Activated naive CD8-positive, alpha-beta T cell treated with anti-CD3 and anti-CD28 coated beads, Interleukin-2, amount 10 ng/mL, durations not matched to agents 7 days and 5 days (primary cell): ENCODE measurements at regions not wholly inside any gene's neighbourhood (a gene's known extent, or its start where the extent isn't known, plus 50 kb on each side); places are given as distances from the start of the nearest gene placed in this dataset.

Experiments used
- ATAC-seq: fragments of 150-1000 bp; cut with Tn5 transposase; one replicate; pipeline ENCODE4 v1.10.0; 2021; ENCODE audit warnings: low read depth, moderate library complexity
- POLR2A ChIA-PET: fragments of 350-600 bp; sonication (Branson Sonifier 250); formaldehyde crosslinking; loops from one replicate; lab custom pipeline; 2021; ENCODE audit warnings: antibody characterized with exemption; lab: Charles Lee
- DNase-seq: peaks from one replicate; pipeline ENCODE4 v3.0.0; 2021
- H3K27ac Mint-ChIP-seq: one replicate; pipeline ENCODE4 v1.8.0; 2022; ENCODE audit warnings: mild to moderate bottlenecking, mixed read lengths
- H3K27me3 Mint-ChIP-seq: one replicate; pipeline ENCODE4 v1.8.0; 2022; ENCODE audit warnings: mild to moderate bottlenecking, moderate library complexity, mixed read lengths
- H3K36me3 Mint-ChIP-seq: one replicate; pipeline ENCODE4 v1.8.0; 2021; ENCODE audit warnings: mild to moderate bottlenecking, mixed read lengths
- H3K4me1 Mint-ChIP-seq: one replicate; pipeline ENCODE4 v1.8.0; 2021; ENCODE audit warnings: mixed read lengths
- H3K4me3 Mint-ChIP-seq: one replicate; pipeline ENCODE4 v1.8.0; 2022; ENCODE audit warnings: mild to moderate bottlenecking, moderate library complexity, mixed read lengths
- H3K9me3 Mint-ChIP-seq: one replicate; pipeline ENCODE4 v1.8.0; 2021; ENCODE audit warnings: mixed read lengths

DNA sequence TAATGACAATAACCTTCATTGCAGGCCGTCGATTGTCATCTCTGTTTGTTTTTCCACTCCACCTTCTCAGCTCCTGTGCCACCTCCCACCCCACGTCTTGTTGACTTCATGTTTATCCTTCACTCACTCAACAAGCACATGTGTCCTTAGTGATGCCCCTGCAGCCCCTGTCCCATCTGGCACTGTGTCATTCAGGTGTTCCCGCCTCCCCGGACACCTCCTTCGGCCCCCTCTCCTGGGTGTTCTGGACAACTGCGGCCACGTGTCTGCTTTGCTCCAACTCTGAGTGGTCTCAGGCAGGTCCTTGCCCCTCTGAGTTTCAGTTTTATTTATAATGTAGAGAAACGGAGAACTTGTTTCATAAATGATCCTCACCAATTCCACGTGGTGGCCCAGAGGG is 91.0 kb upstream of the COL5A1 start:
- no peak for ATAC-seq
- H3K4me1 Mint-ChIP-seq, result no peaks in the 10 kb centered on the region
- peaks cover 4% of the 10 kb centered on the region for H3K27me3 Mint-ChIP-seq
- no peaks in the 10 kb centered on the region for H3K9me3 Mint-ChIP-seq
- POLR2A ChIA-PET, result no interaction called here
- DNase-seq, result no peak
- H3K4me3 Mint-ChIP-seq, result no peak overlapping the region
- H3K36me3 Mint-ChIP-seq, result no peaks in the 10 kb centered on the region
- no peak overlapping the region for H3K27ac Mint-ChIP-seq

DNA sequence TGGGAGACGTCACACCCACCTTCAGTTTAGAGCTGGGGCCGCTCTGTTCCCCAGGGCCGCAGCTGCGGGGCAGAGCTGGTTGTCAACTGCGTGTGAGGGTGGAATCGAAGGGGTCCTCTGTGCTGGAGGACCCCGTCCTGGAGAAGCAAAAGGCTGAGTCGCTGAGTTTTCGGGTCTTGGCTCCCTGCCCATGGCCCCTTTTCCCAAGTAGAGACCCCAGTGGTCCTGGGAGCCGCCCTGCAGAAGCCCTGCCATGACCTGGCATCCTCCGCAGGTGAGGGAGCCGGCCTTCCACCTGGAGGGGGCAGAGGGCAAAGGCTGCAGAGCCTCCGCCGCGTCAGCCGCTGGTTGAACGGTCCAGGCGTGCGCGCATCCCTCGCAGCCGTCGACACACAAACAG is 90.4 kb upstream of the COL5A1 start:
- ATAC-seq, result no peak
- no peaks in the 10 kb centered on the region for H3K36me3 Mint-ChIP-seq
- POLR2A ChIA-PET, result no interaction called here
- H3K27me3 Mint-ChIP-seq, result peaks cover 4% of the 10 kb centered on the region
- no peaks in the 10 kb centered on the region for H3K4me1 Mint-ChIP-seq
- no peak overlapping the region for H3K27ac Mint-ChIP-seq
- H3K9me3 Mint-ChIP-seq, result no peaks in the 10 kb centered on the region
- DNase-seq, result no peak
- no peak overlapping the region for H3K4me3 Mint-ChIP-seq

DNA sequence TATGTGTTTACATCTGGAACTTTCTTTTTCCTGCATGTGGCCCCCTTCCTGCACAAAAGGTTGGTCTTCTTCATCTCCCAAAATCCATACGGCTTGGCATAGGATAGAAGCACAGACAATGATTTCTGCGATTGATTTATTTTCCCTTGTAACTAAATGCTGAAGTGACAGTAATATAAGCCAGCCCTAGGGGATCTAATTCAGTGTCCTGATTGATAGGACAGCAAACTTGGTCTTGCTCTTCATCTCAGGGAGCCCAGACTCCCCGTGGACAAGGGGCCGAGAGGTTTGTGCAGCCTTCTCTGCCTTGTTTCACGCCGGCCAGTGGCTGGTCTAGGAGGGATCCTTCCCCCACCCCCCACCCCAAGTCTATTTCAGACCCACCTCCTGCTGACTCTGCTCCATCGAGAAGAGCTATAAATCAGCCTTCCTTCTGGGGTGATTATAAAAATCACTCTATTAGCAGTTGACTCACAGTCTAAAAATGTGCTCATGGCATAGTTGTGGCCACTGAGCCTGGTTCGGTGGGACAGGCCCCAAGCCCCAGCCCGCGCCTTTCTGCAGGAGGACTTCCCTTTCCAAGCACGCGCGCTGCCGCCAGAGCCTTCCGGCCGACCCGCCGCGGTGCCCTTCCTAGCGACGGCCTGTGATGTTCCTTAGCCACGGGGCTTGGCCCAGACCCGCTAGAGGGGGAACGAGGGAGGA is 89.8 kb upstream of the COL5A1 start:
- Mint-ChIP-seq H3K4me1 (no peaks in the 10 kb centered on the region), H3K36me3 (no peaks in the 10 kb centered on the region), H3K27ac (no peak overlapping the region), H3K27me3 (peaks cover 4% of the 10 kb centered on the region), H3K9me3 (no peaks in the 10 kb centered on the region), H3K4me3 (no peak overlapping the region)
- no peak for ATAC-seq
- DNase-seq, result no peak
- POLR2A ChIA-PET, result no interaction called here

DNA sequence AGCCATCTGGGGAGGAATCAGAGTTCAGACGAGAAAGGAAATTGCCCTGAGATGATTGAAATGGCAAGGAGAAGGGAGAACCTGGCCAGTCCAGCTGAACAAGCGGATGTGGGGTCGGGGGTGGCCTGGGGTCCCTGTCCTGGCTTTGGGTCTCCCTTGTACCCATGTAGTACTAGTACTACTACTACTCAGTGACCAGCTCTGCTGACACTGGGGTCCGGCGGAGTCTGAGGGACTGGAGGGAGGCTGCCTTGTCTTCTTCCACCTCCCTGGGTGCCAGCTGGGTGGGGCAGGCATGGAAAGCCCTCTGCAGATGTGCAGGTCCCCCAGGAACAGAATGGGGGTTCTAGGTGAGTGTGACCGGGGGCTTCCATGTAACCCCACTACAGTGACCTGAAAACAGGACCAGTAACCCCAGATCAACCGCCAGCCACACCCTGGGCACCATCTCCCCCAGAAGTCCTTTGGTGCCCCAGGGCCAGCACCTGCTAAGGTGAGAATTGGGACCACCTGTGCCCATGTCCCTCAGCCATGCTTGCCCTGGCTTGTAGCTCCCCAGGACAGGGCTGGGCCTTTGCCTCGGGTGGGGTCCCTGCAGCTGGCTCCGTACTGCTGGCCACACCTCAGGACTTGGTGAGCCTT is 89.1 kb upstream of the COL5A1 start:
- Mint-ChIP-seq H3K9me3 (no peaks in the 10 kb centered on the region), H3K27ac (no peak overlapping the region), H3K4me1 (no peaks in the 10 kb centered on the region), H3K4me3 (no peak overlapping the region), H3K36me3 (no peaks in the 10 kb centered on the region), H3K27me3 (peaks cover 4% of the 10 kb centered on the region)
- DNase-seq (no peak), ATAC-seq (no peak)
- POLR2A ChIA-PET, result no interaction called here

DNA sequence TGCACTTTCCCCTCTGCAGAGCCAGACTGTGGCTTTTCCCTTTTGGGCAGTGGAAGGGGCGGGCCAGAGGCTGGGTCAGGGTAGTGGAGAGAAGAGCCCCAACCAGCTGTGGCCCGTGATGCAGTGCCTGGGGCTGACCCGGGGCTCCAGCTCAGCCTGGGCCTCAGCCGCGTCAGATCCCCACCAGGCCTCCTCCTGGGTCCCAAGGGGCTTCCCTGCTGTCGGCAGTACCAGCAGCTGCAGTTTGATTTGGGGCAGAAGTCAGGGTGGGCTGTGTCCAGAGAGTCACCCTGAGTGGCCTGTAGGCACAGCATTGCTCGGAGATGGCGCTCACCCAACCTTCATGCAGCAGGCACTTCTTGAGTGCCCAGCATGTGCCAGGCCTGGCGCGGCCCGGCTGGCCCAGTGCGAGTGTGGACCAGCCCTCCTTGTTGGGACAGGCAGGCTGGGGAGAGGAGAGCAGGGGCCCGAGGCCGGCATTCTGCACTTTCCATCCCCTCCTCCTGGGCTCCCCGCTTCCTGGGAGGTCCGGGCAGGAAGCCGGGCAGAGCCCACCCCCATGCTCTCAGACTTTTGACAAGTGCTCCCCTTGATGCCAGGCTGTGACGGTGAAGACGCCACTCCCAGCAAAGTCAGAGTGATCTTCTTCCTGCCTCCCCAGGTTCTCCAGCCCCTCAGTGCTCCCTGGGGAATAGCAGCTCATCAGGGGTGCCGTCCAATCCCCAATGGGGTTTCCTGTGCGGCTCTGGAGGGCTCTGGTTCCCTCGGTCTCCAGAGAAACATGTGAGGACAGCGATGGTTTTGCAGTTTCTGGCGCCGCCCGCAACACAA is 88.3 kb upstream of the COL5A1 start:
- Mint-ChIP-seq H3K27ac (no peak overlapping the region), H3K27me3 (peaks cover 4% of the 10 kb centered on the region), H3K9me3 (no peaks in the 10 kb centered on the region), H3K4me1 (no peaks in the 10 kb centered on the region), H3K4me3 (no peak overlapping the region), H3K36me3 (no peaks in the 10 kb centered on the region)
- no peak for DNase-seq
- no peak for ATAC-seq
- POLR2A ChIA-PET, result no interaction called here

DNA sequence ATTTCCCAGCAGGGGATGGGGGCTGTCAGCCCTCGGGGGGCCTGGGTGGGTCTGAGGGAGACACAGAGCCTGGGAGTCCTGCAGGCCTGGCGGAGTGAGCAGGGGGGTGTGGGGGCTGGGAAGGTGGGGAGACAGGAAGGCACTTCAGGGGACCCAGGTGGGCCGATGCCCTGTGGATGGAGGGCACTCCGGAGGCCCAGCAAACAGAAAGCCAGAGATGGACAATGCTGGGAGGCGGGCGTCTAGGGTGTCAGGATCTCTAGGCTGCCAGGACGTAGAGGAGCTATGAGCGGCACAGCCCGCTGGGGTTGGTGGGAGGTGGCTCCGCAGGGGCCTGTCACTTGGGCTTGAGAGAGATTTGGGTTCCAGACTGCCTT is 87.6 kb upstream of the COL5A1 start:
- no peak for ATAC-seq
- Mint-ChIP-seq H3K4me1 (peaks cover 4% of the 10 kb centered on the region), H3K4me3 (no peak overlapping the region)

DNA sequence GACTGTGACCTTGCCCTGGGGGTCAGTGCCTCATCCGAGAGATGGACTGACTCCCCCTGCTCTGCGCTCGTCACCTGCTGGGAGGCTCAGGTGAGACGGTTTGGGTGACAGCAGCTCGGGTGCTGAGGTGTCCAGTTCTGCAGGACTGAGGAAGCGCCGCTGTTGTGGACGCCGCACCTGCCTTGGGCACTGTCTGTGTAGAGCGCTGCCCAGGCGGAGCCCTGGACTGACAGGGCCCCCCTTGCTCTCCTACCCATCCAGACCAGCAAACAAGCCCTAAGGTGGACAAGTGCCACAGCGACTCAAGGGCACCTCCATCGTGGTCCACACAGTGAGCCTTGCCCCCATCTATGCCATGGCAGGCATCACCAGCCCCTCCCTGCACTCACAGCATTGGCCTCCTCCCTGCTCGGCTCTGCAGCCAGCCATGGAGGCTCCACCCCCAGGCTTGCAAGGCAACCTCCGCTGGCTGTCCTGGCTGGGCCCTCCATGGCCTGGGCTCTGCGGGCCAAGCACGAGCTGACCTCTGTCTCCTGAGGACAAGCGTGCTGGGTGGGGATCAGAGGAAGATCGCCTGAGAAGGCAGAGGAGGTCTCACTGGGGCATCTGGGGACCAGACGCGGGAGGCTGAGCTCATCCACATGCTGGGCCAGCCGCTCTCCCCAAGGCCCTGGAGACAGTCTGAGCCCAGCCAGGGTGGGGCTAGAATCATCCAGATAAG is 87.1 kb upstream of the COL5A1 start:
- Mint-ChIP-seq H3K36me3 (no peaks in the 10 kb centered on the region), H3K9me3 (no peaks in the 10 kb centered on the region), H3K4me1 (peaks cover 6% of the 10 kb centered on the region), H3K4me3 (no peak overlapping the region), H3K27me3 (peaks cover 5% of the 10 kb centered on the region), H3K27ac (no peak overlapping the region)
- DNase-seq, result no peak
- POLR2A ChIA-PET, result no interaction called here
- ATAC-seq, result no peak

More for the DNA sequence above, 87.6 kb upstream of the COL5A1 start:
- POLR2A ChIA-PET, result no interaction called here
- DNase-seq, result no peak
- Mint-ChIP-seq H3K36me3 (no peaks in the 10 kb centered on the region), H3K9me3 (no peaks in the 10 kb centered on the region), H3K27ac (no peak overlapping the region), H3K27me3 (peaks cover 5% of the 10 kb centered on the region)

DNA sequence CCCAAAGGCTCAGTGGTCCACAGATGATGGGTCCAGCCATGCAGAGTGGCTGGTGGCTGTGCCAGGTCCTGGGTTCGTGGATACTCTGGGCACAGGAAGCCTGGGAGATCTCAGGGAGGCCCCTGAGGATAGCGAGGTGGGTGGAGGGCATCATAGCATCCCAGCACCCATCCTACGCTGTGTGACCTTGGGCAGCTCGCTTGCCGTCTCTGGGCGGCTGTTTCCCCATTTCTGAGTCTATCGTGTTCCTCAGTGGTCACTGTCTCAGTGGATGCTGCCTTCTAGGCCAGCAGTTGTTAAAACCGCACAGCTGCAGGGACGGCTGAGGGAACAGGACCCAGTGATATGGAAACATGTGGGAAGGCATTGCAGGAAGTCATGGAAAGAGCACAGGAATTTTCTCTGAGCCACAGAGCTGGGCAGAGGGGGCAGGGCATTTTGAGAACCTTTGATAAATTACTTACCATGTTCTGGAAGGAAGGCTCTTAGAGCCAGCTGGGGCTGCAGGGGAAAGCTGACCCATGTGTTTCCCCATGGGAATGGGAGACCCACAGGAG is 86.4 kb upstream of the COL5A1 start:
- no peaks in the 10 kb centered on the region for H3K36me3 Mint-ChIP-seq
- ATAC-seq (no peak), DNase-seq (no peak)
- no peaks in the 10 kb centered on the region for H3K9me3 Mint-ChIP-seq
- H3K4me3 Mint-ChIP-seq, result no peak overlapping the region
- no peak overlapping the region for H3K27ac Mint-ChIP-seq
- peaks cover 6% of the 10 kb centered on the region for H3K4me1 Mint-ChIP-seq
- H3K27me3 Mint-ChIP-seq, result peaks cover 5% of the 10 kb centered on the region
- POLR2A ChIA-PET, result no interaction called here

DNA sequence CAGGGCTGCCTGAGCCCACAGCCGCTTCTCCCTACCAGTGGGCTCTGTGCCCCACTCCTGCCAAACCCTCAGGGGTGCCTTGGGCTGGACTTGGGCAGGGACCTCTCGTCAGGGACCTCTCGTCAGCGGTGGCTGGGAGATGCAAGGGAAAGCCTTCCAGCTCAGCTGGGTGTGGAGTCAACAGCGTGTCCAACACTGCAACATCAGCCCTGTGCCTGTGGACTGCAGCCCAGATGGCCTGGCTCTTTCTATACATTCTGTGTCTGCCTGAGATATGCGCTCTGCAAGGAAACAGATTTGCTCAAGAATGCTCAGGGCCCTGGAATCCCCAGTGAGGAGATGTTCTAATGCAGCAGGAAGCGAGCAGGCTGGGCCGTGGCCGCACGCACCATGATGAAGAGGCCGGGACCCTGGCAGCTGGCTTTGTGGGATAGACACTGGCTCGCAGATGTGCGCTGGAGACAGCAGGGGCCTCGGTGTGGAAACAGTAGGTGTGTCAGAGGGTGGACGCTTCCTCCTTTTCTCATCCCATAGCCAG is 85.0 kb upstream of the COL5A1 start:
- Mint-ChIP-seq H3K4me1 (peaks cover 9% of the 10 kb centered on the region), H3K9me3 (no peaks in the 10 kb centered on the region), H3K27me3 (peaks cover 3% of the 10 kb centered on the region), H3K4me3 (no peak overlapping the region), H3K36me3 (no peaks in the 10 kb centered on the region), H3K27ac (no peak overlapping the region)
- ATAC-seq (no peak), DNase-seq (no peak)
- POLR2A ChIA-PET, result no interaction called here

DNA sequence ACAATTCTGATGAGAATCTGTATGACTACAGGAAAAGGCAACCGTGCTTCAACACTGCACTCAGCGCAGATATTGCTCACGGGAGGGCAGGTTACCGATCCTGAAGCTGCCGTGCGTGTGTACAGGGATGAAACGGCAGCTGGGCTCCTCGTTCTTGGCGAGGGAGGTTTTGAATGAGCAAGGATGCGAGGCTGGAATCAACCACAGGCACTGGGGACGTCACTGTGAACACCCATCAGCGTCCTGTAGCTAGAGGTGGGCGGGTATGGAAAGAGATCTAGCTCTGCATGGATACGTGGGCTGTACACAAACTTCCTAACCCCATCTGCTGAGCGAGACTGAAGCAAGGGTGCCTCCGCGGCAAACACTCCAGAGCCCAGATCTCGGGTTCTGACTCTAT is 84.3 kb upstream of the COL5A1 start:
- H3K36me3 Mint-ChIP-seq, result no peaks in the 10 kb centered on the region
- POLR2A ChIA-PET, result no interaction called here
- H3K27me3 Mint-ChIP-seq, result peaks cover 2% of the 10 kb centered on the region
- H3K9me3 Mint-ChIP-seq, result no peaks in the 10 kb centered on the region
- no peak for ATAC-seq
- DNase-seq, result no peak
- no peak overlapping the region for H3K27ac Mint-ChIP-seq
- no peak overlapping the region for H3K4me3 Mint-ChIP-seq
- peaks cover 9% of the 10 kb centered on the region for H3K4me1 Mint-ChIP-seq

DNA sequence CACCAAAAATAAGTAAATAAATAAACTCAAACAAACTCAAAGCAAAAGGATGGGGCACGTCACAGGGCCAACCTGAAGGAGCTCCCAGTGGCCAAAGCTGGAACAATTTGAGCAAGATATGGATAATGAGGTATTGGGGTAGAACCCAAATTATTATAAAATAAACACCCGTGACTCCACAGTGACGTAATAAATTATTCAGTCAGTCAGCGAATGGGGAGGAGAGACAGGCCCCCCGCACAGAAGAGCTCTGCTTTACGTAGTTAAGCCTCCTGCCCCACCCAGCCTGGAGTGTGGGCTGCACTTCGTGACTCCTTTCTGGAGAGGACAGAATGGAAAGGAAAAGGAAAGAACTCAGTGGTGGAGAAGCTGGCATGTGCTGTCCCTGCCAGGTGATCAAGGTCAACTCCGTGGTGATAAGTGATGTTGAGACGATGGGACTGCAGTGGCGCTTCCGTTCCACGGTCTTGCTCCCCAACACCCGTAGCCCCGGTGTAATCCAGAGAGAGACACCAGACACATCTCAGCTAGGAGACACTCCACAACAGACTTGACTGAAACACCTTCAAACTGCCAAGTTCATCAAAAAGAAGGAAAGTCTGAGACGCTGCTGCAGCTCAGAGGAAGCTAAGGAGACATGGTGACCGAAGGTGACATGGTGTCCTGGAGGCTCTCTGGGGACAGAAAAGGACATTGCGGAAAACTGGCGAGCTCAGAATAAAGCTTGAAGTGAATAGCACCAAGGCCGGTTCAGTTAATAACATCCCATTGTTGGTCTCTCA is 83.3 kb upstream of the COL5A1 start:
- no peak for ATAC-seq
- H3K4me1 Mint-ChIP-seq, result peaks cover 9% of the 10 kb centered on the region
- H3K4me3 Mint-ChIP-seq, result no peak overlapping the region
- H3K27ac Mint-ChIP-seq, result no peak overlapping the region
- no peak for DNase-seq
- H3K27me3 Mint-ChIP-seq, result peaks cover 2% of the 10 kb centered on the region
- peaks cover 1% of the 10 kb centered on the region for H3K9me3 Mint-ChIP-seq
- POLR2A ChIA-PET, result no interaction called here
- no peaks in the 10 kb centered on the region for H3K36me3 Mint-ChIP-seq

DNA sequence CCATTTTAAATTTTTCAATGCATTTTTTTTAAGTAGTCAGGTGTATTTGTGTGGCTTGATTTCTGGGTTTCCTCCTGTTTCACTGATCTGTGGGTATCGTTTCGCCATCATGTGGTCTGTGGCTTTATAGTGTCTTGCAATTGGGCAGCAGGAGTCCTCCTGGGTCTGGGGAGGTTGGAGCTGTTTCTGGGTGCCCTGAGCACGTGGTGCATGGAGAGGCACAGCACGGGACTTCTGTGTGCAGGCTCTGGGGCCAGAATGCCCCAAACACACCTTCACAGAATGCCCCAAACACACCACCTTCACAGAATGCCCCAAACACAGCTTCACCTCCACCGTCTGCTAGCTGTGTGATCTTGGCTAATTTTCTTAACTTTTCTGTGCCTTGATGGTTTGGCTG is 82.6 kb upstream of the COL5A1 start:
- POLR2A ChIA-PET, result no interaction called here
- ATAC-seq, result no peak
- no peaks in the 10 kb centered on the region for H3K36me3 Mint-ChIP-seq
- peaks cover 2% of the 10 kb centered on the region for H3K27me3 Mint-ChIP-seq
- H3K4me1 Mint-ChIP-seq, result peaks cover 9% of the 10 kb centered on the region
- H3K4me3 Mint-ChIP-seq, result no peak overlapping the region
- H3K9me3 Mint-ChIP-seq, result peaks cover 1% of the 10 kb centered on the region
- DNase-seq, result no peak
- H3K27ac Mint-ChIP-seq, result no peak overlapping the region
